PFSK-1 (cell line): ENCODE measurements at regions not wholly inside any gene's neighbourhood (a gene's known extent, or its start where the extent isn't known, plus 50 kb on each side); places are given as distances from the start of the nearest gene placed in this dataset.

ENCODE experiments used
- POLR2AphosphoS5 ChIP-seq: IDR thresholded peaks from 2 replicates; pipeline ENCODE4 v1.6.1; 2012; ENCODE audit warnings: low read depth, mild to moderate bottlenecking, control low read depth, low read length, moderate library complexity
- SIN3A ChIP-seq: IDR thresholded peaks from 2 replicates; pipeline ENCODE4 v1.6.1; 2012; ENCODE audit warnings: mild to moderate bottlenecking, low read length, moderate library complexity, borderline replicate concordance; ENCODE audit not compliant: insufficient read depth
- TAF1 ChIP-seq: IDR thresholded peaks from 2 replicates; pipeline ENCODE4 v1.6.1; 2012; ENCODE audit warnings: low read length, control low read depth, borderline replicate concordance; ENCODE audit not compliant: insufficient read depth
- TF ChIP-seq, protein P1 (sequence below), 2 experiments: IDR thresholded peaks; 2 replicates each; pipeline versions ENCODE4 v1.6.1 to v1.8.0; 2011 to 2012; ENCODE audit warnings: low read depth in 2 of 2, low read length in 2 of 2, control low read depth in 1 of 2, inconsistent platforms in 1 of 2, mild to moderate bottlenecking in 1 of 2, moderate library complexity in 1 of 2; ENCODE audit not compliant: insufficient read depth in 1 of 2

GRCh38 chr9:17927616-17928015, 348.8 kb downstream of the SH3GL2 start:
- TF ChIP-seq, protein P1, sequence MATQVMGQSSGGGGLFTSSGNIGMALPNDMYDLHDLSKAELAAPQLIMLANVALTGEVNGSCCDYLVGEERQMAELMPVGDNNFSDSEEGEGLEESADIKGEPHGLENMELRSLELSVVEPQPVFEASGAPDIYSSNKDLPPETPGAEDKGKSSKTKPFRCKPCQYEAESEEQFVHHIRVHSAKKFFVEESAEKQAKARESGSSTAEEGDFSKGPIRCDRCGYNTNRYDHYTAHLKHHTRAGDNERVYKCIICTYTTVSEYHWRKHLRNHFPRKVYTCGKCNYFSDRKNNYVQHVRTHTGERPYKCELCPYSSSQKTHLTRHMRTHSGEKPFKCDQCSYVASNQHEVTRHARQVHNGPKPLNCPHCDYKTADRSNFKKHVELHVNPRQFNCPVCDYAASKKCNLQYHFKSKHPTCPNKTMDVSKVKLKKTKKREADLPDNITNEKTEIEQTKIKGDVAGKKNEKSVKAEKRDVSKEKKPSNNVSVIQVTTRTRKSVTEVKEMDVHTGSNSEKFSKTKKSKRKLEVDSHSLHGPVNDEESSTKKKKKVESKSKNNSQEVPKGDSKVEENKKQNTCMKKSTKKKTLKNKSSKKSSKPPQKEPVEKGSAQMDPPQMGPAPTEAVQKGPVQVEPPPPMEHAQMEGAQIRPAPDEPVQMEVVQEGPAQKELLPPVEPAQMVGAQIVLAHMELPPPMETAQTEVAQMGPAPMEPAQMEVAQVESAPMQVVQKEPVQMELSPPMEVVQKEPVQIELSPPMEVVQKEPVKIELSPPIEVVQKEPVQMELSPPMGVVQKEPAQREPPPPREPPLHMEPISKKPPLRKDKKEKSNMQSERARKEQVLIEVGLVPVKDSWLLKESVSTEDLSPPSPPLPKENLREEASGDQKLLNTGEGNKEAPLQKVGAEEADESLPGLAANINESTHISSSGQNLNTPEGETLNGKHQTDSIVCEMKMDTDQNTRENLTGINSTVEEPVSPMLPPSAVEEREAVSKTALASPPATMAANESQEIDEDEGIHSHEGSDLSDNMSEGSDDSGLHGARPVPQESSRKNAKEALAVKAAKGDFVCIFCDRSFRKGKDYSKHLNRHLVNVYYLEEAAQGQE (IDR thresholded peaks at IDR 0.05; ENCODE audit: insufficient read depth in 1 of 2, low read depth in 2 of 2, low read length in 2 of 2) = no peak
- TF ChIP-seq SIN3A = no peak
- no peak for TF ChIP-seq TAF1
- no peak for TF ChIP-seq POLR2AphosphoS5
